ENCODE measurements at regions not wholly inside any gene's neighbourhood (a gene's known extent, or its start where the extent isn't known, plus 50 kb on each side); places are given as distances from the start of the nearest gene placed in this dataset.
A peak's percentile ranks its signal among the peaks of the same experiment; 100 is the strongest.

GRCh38 chr11:107222431-107222830 lies 204.2 kb upstream of the GUCY1A2 start (continued):
- no peak for TF ChIP-seq RCOR1 (IDR thresholded peaks at IDR 0.05; ENCODE audit: borderline replicate concordance in 1 of 2, low read depth in 2 of 2, low read length in 2 of 2)
- TF ChIP-seq ZNF561 (CRISPR knock-in tag; conservative IDR thresholded peaks at IDR 0.05): no peak
- TF ChIP-seq GATAD2B (IDR thresholded peaks at IDR 0.05; ENCODE audit: borderline replicate concordance): no peak
- no peak for TF ChIP-seq MAFG (tag; conservative IDR thresholded peaks at IDR 0.05)

DNA sequence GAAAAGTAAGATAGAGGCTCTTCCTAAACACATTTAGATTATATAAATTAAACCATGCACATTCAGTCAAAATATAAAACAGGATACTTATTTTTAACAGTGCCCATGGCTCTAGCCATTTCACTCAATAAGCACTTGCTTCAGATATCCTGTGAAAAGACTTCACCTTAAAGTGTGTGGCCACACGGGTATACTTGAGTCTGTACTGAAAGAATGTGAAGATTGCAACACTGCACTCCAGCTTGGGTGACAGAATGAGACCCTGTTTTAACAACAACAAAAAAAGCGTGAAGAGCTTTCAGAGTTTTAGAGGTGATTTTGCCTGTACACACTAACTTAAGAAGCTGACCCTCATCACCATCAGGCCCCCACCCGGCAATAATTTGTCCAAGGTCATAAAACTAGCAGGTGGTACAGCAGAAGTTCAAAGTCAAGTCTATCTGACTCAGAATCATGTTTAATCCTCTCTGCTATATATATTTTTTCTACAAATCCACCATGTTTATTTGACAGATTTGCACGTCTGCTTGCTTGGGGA lies 203.5 kb upstream of the GUCY1A2 start:
- ATAC-seq (no peak), FAIRE-seq (no peak), DNase-seq (ENCODE audit: extremely low read depth in 1 of 4, low spot score in 3 of 4) (no peak)
- ChIA-PET CTCF (ENCODE audit: low intra/inter-chr PET ratio) (no interaction called here), POLR2A (interaction anchor here (0.6 kb wide), 1 partner anchor 19 kb away, joined by 3 read pairs; no protein-coding TSS in a partner anchor)
- no peak overlapping the region for H3K9ac ChIP-seq (ENCODE audit: insufficient read depth in 1 of 2, low read depth in 2 of 2, low read length in 2 of 2)
- H3K9me1 ChIP-seq (ENCODE audit: control insufficient read depth, insufficient read depth, low read length): no peaks in the 10 kb centered on the region
- H3K4me2 ChIP-seq (ENCODE audit: insufficient read depth, low read length): no peak overlapping the region
- no peak overlapping the region for H3K27ac ChIP-seq (ENCODE audit: extremely low read depth, low read depth, low read length)
- no peaks in the 10 kb centered on the region for H3K4me1 ChIP-seq (replicated peaks in 1 of 2; ENCODE audit: control insufficient read depth in 2 of 2, insufficient read depth in 2 of 2, low read length in 2 of 2)
- intact Hi-C loops (cut with micrococcal nuclease) (no loop called here), in situ Hi-C loops (cut with MboI) (no loop called here)
- H3K79me2 ChIP-seq (ENCODE audit: control insufficient read depth, insufficient read depth, low read length): no peaks in the 10 kb centered on the region
- no peaks in the 10 kb centered on the region for H4K20me1 ChIP-seq (replicated peaks; ENCODE audit: control insufficient read depth, insufficient read depth, low read length)
- H3K4me3 ChIP-seq: no peak overlapping the region
- WGBS (ENCODE audit: insufficient coverage, low coverage, missing lambda C conversion rate): 0% methylated on average over 4 of the region's 4 CpGs
- no peaks in the 10 kb centered on the region for H3K36me3 ChIP-seq (ENCODE audit: control insufficient read depth, insufficient read depth, low read length)
- no peaks in the 10 kb centered on the region for H3K27me3 ChIP-seq (ENCODE audit: control insufficient read depth in 2 of 2, insufficient read depth in 2 of 2, low read length in 2 of 2)
- H3K9me3 ChIP-seq (replicated peaks; ENCODE audit: control insufficient read depth, insufficient read depth, low read depth, low read length): no peaks in the 10 kb centered on the region
- 0 out of 2 replicates have a peak overlapping the region, but pooled peaks have one; percentile 4 for H2AFZ ChIP-seq (ENCODE audit: low read depth, low read length)
- no TSS peak for BruUV-seq (replicated peaks)
- no peak for TF ChIP-seq EHMT2 (IDR thresholded peaks at IDR 0.05)
- TF ChIP-seq CREB3L1 (IDR thresholded peaks at IDR 0.05; ENCODE audit: borderline replicate concordance, low read depth): no peak
- TF ChIP-seq OTX1 (CRISPR knock-in tag; IDR thresholded peaks at IDR 0.05): no peak
- no peak for TF ChIP-seq NR2C2 (CRISPR knock-in tag; IDR thresholded peaks at IDR 0.05)
- no peak for TF ChIP-seq NR2C2 (tag; IDR thresholded peaks at IDR 0.05)
- no peak for TF ChIP-seq MCM5 (IDR thresholded peaks at IDR 0.05; ENCODE audit: low read depth)
- TF ChIP-seq HOXB6 (CRISPR knock-in tag; IDR thresholded peaks at IDR 0.05; ENCODE audit: borderline replicate concordance): no peak
- no peak for TF ChIP-seq HMGXB4 (CRISPR knock-in tag; IDR thresholded peaks at IDR 0.05)
- TF ChIP-seq PHF8 (IDR thresholded peaks at IDR 0.05; ENCODE audit: borderline replicate concordance, low read length): no peak
- TF ChIP-seq ZNF583 (CRISPR knock-in tag; IDR thresholded peaks at IDR 0.05): no peak
- no peak for TF ChIP-seq FOXK2 (conservative IDR thresholded peaks at IDR 0.05 in 1 of 2, IDR thresholded peaks at IDR 0.05 in 1 of 2; ENCODE audit: low read depth in 2 of 2)
- TF ChIP-seq NR3C1 (CRISPR knock-in tag; IDR thresholded peaks at IDR 0.05): no peak
- TF ChIP-seq, protein P1, sequence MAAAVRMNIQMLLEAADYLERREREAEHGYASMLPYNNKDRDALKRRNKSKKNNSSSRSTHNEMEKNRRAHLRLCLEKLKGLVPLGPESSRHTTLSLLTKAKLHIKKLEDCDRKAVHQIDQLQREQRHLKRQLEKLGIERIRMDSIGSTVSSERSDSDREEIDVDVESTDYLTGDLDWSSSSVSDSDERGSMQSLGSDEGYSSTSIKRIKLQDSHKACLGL (CRISPR knock-in tag; IDR thresholded peaks at IDR 0.05; ENCODE audit: borderline replicate concordance, poor library complexity, severe bottlenecking): no peak
- TF ChIP-seq IRF2 (CRISPR knock-in tag; IDR thresholded peaks at IDR 0.05): no peak
- no peak for TF ChIP-seq MAFK (IDR thresholded peaks at IDR 0.05; ENCODE audit: low read length)
- TF ChIP-seq LEF1 (IDR thresholded peaks at IDR 0.05): no peak
- no peak for TF ChIP-seq ATF7 (IDR thresholded peaks at IDR 0.05)
